GM18511 (cell line): ENCODE measurements at regions not wholly inside any gene's neighbourhood (a gene's known extent, or its start where the extent isn't known, plus 50 kb on each side); places are given as distances from the start of the nearest gene placed in this dataset.

ENCODE experiments used
- ATAC-seq: cut with Tn5 transposase; IDR thresholded peaks from one replicate; pipeline ENCODE4 v1.9.1; 2021; ENCODE audit warnings: mild to moderate bottlenecking, moderate library complexity; ENCODE audit not compliant: unreplicated experiment

GRCh38 chr10:1992930-1993329 lies 255.6 kb upstream of the ADARB2 start:
- no peak for ATAC-seq

DNA sequence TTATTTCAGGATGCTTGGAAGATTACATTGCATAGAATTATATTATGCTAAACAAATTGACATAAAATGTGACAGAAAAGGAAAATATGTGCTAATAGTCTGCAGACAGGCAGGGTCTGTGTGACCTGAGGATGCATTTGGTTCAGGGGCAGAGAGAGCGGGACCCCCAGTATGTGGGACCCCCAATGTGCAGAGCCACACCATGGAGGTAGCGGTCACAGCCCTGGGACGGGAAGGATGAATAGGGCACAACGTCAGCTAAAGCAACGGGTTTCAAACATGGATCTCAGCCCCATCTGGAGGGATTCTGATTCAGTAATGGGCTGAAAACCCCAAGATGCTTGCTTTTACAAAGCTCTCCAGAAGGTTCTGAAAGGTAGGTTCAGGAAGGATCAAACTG lies 251.8 kb upstream of the ADARB2 start:
- no peak for ATAC-seq

- ATAC-seq, result no peak
Observed at GRCh38 chr10:1981976-1982375, 244.7 kb upstream of the ADARB2 start.

DNA sequence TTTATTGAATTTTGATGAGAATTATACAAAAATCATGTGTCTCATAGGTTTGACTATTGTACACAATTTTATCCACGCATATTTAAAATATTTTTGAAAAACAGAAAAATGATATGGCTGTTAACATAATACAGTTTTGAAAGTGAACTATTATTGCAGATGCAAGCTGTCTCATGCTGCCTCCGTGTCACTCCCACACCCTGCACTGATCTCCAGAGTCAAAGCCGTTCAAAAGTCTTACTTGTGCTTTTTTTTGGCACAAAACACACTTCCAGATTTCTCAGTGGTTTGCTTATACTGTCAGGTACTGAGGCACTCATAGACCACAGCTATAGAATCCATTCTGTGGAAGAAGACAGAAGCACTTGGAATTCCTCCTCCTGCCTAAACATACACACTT lies 243.1 kb upstream of the ADARB2 start:
- no peak for ATAC-seq

- no peak for ATAC-seq
Observed at GRCh38 chr10:1978584-1978983, 241.3 kb upstream of the ADARB2 start.

- no peak for ATAC-seq
Observed at GRCh38 chr10:1977461-1977860, 240.1 kb upstream of the ADARB2 start.

DNA sequence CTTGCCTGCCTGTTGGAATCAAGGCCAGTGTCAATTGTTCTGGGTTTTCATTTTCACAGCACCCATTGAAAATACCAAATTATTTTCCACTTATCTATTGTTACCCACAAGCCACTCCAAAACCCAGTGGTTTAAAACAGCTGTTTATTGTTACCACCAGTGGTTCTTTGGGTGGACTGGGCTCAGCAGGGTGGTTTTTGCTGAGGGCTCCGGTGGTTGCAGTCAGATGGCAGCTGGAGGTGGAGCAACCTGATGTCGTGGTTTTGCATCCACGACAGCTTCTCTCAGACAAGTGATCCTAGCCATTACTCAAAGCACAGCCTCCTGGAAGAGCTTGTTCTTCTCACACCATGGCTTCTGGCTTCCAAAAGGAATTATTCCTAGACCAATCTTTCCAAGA lies 235.1 kb upstream of the ADARB2 start:
- ATAC-seq, result no peak

GRCh38 chr10:1968257-1969033 lies 231.1 kb upstream of the ADARB2 start:
- no peak for ATAC-seq

DNA sequence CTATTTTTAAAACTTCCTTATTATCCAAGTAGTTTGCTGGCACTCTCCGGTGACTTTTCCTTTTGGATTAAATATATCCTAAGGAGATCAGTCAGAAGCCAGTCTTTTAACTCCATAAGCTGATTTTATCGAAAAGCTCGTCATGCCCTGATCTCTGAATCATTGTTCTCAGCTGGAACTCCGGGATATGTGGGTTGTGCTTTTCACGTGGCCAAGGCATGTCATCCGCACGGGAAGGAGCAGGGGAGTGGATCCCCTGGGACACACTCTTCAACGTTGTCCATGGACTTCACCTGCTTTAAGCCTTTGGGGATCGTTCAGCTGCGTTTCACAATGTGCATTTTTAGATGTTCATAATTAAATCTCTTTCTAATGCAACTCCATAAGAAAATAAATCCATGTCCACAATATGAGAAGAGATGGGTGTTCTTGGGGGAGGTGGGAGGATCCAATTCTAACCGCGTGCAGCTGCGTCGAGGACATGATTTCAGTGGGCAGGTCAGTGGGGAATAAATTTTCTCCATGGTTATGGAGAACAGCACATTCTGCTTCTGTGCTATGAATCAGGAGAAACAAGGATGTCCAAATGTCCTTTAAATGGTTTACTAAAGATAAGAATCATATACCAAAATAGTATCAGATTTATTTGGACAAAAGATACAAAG lies 229.5 kb upstream of the ADARB2 start:
- ATAC-seq, result no peak

- no peak for ATAC-seq
Observed at GRCh38 chr10:1964476-1964875, 227.2 kb upstream of the ADARB2 start.

DNA sequence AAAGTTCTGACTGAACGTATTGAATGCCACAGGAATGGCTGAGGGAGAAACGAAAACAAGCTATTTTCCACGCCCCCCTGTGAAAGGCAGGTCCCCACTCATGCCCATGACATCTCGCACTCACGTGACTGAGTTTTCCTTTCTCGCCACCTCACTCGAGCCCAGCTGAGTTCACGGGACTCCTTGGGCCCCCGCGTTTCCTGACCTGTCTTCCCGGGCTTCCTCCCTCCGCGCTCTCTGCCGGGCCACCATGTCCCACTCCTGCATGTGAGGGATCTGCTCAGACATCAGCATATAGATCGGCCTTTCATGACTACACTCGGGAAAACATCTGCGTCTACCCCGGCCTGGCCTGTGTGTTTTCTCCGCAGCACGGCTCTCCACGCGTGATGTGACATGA lies 226.0 kb upstream of the ADARB2 start:
- ATAC-seq, result no peak

DNA sequence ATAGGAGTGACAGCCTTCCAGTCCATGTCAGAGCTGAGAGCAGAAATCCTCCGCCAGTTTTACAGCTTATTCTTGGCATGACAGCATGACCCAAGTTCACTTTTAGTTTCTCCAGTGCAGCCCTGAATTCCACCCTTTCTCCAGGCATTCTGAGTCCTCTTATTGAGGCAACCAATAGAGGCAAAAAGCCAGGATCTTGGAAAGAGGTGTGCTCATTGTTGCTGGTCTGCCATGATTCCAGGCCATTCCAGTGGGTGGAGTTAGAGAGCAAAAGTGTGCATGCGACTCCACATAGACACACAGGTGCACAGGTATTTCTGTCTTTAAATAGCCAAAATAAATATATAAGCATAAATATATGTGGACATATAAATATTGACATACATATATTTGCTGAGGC lies 224.7 kb upstream of the ADARB2 start:
- ATAC-seq, result no peak

- ATAC-seq, result no peak
Observed at GRCh38 chr10:1960982-1961381, 223.7 kb upstream of the ADARB2 start.

- no peak for ATAC-seq
Observed at GRCh38 chr10:1957057-1957456, 219.7 kb upstream of the ADARB2 start.

DNA sequence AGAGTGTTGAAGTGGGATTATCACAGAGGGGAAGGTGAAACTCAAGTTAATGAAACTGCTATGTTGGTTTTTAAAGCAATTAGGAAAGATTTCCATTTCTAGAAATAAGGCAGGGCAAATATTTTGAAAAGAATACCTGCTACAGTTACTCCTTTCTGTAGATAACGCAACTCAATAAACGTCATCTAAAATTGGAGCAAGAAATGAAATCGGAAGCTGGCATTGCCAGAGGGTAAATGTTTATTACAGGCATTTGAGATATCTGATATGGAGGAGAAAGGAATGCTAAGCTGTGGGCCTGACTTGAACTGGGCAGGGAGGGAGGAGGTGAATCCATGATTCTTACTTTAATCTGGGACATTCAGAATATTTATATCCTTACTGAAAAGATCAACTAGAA lies 217.0 kb upstream of the ADARB2 start:
- ATAC-seq, result no peak

DNA sequence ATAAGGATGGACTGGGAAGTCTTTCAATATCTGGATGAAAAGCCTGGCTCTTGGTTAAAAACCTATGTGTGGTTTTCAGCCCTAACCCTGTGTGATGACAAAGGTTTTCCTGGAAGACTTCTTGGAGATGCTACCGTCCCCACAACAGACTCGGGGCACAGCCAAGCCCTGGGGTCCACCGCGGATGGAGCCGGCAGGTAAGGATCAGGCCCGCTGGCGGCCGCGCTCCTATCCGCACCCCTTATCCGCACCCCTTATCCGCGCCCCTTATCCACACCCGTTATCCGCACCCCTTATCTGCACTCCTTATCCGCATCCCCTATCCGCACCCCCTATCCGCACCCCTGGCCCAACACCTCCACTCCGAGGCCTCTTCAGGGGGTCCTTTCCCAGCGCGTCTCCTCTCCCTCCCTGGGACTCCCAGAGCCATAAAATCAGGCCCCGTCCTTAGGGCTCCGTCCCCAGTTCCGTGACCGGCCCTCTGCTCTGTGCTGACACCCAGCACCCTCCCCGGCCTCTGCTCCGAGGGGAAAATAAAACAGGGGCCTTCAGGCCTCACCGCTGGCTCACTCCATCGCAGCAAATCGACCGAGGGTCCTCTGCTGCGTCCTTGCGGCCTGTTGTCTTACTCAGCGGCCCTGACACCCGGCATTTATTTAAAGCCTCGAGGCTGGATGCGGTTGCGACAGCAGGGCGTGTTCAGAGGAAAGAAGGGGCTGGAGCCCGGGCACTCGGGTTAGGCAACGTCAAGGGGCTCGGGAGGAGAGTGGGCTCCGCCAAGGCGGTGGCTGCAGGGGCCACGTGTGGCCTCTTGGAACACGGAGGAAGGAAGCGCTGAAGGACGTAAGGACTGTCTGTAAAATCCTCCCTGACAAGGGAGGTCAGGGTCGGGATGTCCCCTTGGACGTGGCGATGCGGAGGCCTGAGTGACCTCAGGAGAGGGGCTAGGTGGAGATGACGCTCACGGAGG lies 215.1 kb upstream of the ADARB2 start:
- no peak for ATAC-seq

GRCh38 chr10:1950803-1951495 lies 213.6 kb upstream of the ADARB2 start:
- no peak for ATAC-seq

GRCh38 chr10:1947464-1948003 lies 210.2 kb upstream of the ADARB2 start:
- no peak for ATAC-seq

DNA sequence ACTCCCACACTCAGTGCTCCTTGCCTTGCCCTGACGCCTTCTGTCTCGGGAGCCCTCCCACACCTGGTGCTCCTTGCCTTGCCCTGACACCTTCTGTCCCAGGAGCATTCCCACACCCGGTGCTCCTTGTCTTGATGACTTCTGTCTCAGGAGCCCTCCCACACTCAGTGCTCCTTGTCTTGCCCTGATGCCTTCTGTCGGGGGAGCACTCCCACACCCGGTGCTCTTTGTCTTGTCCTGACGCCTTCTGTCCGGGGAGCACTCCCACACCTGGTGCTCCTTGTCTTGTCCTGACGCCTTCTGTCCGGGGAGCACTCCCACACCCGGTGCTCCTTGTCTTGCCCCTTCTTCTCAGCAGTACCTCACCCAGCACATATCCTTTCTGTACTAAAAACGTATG lies 207.2 kb upstream of the ADARB2 start:
- ATAC-seq, result no peak

DNA sequence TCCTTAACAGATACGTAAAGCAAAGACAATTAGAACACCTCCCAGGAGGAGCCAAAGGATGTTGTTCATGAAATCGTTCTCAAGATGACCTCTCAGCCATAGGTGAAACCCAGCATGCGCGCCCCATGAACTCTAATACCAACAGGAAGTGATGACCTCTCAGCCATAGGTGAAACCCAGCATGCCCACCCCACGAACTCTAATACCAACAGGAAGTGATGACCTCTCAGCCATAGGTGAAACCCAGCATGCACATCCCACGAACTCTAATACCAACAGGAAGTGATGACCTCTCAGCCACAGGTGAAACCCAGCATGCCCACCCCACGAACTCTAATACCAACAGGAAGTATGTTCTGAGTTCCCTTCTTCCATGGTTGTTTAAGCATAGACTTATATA lies 205.2 kb upstream of the ADARB2 start:
- no peak for ATAC-seq

- no peak for ATAC-seq
Observed at GRCh38 chr10:1939016-1939415, 201.7 kb upstream of the ADARB2 start.
